ENCODE measurements at regions not wholly inside any gene's neighbourhood (a gene's known extent, or its start where the extent isn't known, plus 50 kb on each side); places are given as distances from the start of the nearest gene placed in this dataset.

- TF ChIP-seq RNF2 (IDR thresholded peaks at IDR 0.05; ENCODE audit: borderline replicate concordance, low read depth, low read length, missing control alignments, poor library complexity, severe bottlenecking), result no peak
- TF ChIP-seq KDM4A (IDR thresholded peaks at IDR 0.05; ENCODE audit: low read depth, low read length, severe bottlenecking), result no peak
- no peak for TF ChIP-seq BACH1 (IDR thresholded peaks at IDR 0.05; ENCODE audit: low read length)
- no peak for TF ChIP-seq SIRT6 (IDR thresholded peaks at IDR 0.05; ENCODE audit: low read length)
- no peak for TF ChIP-seq EZH2 (IDR thresholded peaks at IDR 0.05; ENCODE audit: low read depth, low read length, severe bottlenecking)
- TF ChIP-seq BCL11A (IDR thresholded peaks at IDR 0.05; ENCODE audit: low read depth in 2 of 2, low read length in 2 of 2), result no peak
Observed at GRCh38 chr2:13654416-13654815, 937.7 kb downstream of the TRIB2 start (continued).

Data from H1 (cell line).